ENCODE measurements at regions not wholly inside any gene's neighbourhood (a gene's known extent, or its start where the extent isn't known, plus 50 kb on each side); places are given as distances from the start of the nearest gene placed in this dataset.

DNA sequence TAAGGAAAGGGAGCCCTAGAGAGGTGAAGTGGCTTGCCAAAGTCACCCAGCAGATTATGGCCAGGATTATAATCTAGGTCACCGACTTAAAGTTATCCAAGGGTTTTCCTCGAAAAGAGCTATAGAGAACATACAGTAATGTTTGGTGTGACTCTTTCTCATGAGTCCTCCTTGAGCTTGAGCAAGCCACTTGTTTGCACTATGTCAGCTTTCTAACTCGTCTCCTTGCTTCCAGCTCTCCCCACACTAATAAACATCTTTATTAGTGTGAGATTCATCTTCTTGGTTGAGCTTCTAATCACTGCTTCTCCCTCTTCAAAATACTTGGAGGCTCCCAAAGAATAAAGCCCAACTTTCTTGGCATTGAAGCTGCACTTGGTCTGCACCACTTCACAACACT, 390.0 kb upstream of the USP24 start:
- TF ChIP-seq CTCF (IDR thresholded peaks at IDR 0.05; ENCODE audit: borderline replicate concordance, control extremely low read depth, extremely low read depth, insufficient read depth, missing control alignments) = no peak
- in situ Hi-C loops (cut with MboI; ENCODE audit: low sequenced_read_pairs, unreplicated experiment) = no loop called here
- no peak for DNase-seq (ENCODE audit: low spot score)

GRCh38 chr1:55604749-55605148, 389.6 kb upstream of the USP24 start:
- in situ Hi-C loops (cut with MboI; ENCODE audit: low sequenced_read_pairs, unreplicated experiment) = no loop called here
- no peak for TF ChIP-seq CTCF (IDR thresholded peaks at IDR 0.05; ENCODE audit: borderline replicate concordance, control extremely low read depth, extremely low read depth, insufficient read depth, missing control alignments)
- no peak for DNase-seq (ENCODE audit: low spot score)

DNA sequence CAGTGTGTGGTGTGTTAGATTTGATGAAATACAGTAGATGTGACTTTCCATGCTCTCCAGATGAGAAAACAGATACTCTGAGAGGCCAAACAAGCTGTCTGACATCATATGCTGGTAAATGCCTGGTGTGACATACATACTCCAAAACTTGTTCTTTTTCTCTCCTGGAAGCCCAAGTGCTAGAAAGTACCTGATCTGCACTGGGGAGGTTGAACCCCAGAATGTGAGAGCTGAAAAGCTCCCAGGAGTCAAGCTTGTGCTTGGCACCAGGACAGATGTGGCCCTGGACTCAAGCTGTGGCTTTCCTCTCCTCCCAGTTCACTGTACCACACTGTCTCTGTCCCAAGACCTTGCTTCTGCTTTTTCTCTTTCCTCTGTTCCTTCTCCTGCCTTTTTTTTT, 389.0 kb upstream of the USP24 start:
- TF ChIP-seq CTCF (IDR thresholded peaks at IDR 0.05; ENCODE audit: borderline replicate concordance, control extremely low read depth, extremely low read depth, insufficient read depth, missing control alignments) = no peak
- in situ Hi-C loops (cut with MboI; ENCODE audit: low sequenced_read_pairs, unreplicated experiment) = no loop called here
- no peak for DNase-seq (ENCODE audit: low spot score)

- in situ Hi-C loops (cut with MboI; ENCODE audit: low sequenced_read_pairs, unreplicated experiment) = no loop called here
- no peak for DNase-seq (ENCODE audit: low spot score)
- no peak for TF ChIP-seq CTCF (IDR thresholded peaks at IDR 0.05; ENCODE audit: borderline replicate concordance, control extremely low read depth, extremely low read depth, insufficient read depth, missing control alignments)
These were observed 385.1 kb upstream of the USP24 start for GRCh38 chr1:55600242-55600641.

- no peak for TF ChIP-seq CTCF (IDR thresholded peaks at IDR 0.05; ENCODE audit: borderline replicate concordance, control extremely low read depth, extremely low read depth, insufficient read depth, missing control alignments)
- in situ Hi-C loops (cut with MboI; ENCODE audit: low sequenced_read_pairs, unreplicated experiment) = no loop called here
- DNase-seq (ENCODE audit: low spot score) = no peak
These were observed 382.7 kb upstream of the USP24 start for GRCh38 chr1:55597910-55598309.

DNA sequence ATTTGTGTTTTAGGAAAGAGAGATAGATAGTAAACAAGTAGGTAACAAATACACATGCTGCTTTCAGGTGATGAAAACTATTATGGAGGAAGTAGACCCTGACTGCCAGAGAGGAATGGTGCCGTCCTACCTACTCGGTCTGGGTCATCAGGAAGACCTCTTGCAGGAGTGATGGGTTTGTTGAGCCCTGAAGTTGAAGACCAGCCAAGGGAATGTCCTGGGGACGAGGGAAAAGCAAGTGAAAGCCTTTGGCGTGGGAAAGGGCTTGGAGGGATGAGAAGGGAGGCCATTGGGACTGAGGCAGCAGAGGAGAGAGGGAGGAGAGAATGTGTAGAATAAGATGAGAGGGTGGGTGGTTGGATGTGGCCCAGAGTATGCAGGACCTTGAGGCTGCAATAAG, 379.5 kb upstream of the USP24 start:
- TF ChIP-seq CTCF (IDR thresholded peaks at IDR 0.05; ENCODE audit: borderline replicate concordance, control extremely low read depth, extremely low read depth, insufficient read depth, missing control alignments) = no peak
- in situ Hi-C loops (cut with MboI; ENCODE audit: low sequenced_read_pairs, unreplicated experiment) = no loop called here
- no peak for DNase-seq (ENCODE audit: low spot score)

GRCh38 chr1:55593298-55593697, 378.1 kb upstream of the USP24 start:
- in situ Hi-C loops (cut with MboI; ENCODE audit: low sequenced_read_pairs, unreplicated experiment) = no loop called here
- no peak for TF ChIP-seq CTCF (IDR thresholded peaks at IDR 0.05; ENCODE audit: borderline replicate concordance, control extremely low read depth, extremely low read depth, insufficient read depth, missing control alignments)

More at GRCh38 chr1:55593298-55593697, 378.1 kb upstream of the USP24 start:
- DNase-seq (ENCODE audit: low spot score) = no peak

All from GM13976 (cell line).